ENCODE measurements at regions not wholly inside any gene's neighbourhood (a gene's known extent, or its start where the extent isn't known, plus 50 kb on each side); places are given as distances from the start of the nearest gene placed in this dataset.
A peak's percentile ranks its signal among the peaks of the same experiment; 100 is the strongest.

DNA sequence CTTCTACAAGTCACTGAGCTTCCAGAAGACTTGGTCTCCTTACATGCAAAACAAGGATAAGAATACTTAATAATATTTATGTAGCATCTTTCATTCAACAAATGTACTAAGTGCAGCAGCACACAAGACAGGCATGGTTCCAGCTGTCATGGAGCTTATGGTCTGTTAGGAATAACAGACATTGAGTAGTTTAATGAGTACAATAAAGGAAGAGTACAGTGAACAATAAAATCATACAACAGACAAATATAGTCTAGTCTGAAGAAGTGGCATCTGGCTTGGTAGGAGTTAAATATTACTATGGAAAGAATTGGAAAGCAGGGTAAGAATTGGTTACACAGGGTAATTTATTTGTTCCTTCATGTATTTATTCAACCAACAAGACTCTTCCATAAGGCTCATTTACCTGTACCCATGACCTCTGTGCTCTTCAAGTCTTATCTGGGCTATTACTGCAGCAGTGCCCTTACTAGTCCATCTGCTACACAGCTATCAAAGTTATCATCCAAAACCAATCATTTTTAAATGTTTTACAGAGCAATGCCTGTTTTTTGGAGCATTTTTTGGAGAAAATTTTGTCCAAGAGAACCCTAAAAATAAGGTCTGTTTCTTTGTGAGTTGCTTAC, 101.1 kb upstream of the RPL34 start:
- Histone ChIP-seq H3K4me3 (no peak overlapping the region), H3K36me3 (no peaks in the 10 kb centered on the region), H3K27ac (replicated peaks) (no peak overlapping the region), H3K4me1 (no peaks in the 10 kb centered on the region), H3K27me3 (ENCODE audit: low read depth) (peaks cover 33% of the 10 kb centered on the region), H3K9me3 (replicated peaks) (no peaks in the 10 kb centered on the region)
- intact Hi-C loops (cut with micrococcal nuclease): no loop called here
- DNase-seq: no peak
- TF ChIP-seq, protein P1, sequence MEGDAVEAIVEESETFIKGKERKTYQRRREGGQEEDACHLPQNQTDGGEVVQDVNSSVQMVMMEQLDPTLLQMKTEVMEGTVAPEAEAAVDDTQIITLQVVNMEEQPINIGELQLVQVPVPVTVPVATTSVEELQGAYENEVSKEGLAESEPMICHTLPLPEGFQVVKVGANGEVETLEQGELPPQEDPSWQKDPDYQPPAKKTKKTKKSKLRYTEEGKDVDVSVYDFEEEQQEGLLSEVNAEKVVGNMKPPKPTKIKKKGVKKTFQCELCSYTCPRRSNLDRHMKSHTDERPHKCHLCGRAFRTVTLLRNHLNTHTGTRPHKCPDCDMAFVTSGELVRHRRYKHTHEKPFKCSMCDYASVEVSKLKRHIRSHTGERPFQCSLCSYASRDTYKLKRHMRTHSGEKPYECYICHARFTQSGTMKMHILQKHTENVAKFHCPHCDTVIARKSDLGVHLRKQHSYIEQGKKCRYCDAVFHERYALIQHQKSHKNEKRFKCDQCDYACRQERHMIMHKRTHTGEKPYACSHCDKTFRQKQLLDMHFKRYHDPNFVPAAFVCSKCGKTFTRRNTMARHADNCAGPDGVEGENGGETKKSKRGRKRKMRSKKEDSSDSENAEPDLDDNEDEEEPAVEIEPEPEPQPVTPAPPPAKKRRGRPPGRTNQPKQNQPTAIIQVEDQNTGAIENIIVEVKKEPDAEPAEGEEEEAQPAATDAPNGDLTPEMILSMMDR (IDR thresholded peaks at IDR 0.05; ENCODE audit: borderline replicate concordance): no peak

DNA sequence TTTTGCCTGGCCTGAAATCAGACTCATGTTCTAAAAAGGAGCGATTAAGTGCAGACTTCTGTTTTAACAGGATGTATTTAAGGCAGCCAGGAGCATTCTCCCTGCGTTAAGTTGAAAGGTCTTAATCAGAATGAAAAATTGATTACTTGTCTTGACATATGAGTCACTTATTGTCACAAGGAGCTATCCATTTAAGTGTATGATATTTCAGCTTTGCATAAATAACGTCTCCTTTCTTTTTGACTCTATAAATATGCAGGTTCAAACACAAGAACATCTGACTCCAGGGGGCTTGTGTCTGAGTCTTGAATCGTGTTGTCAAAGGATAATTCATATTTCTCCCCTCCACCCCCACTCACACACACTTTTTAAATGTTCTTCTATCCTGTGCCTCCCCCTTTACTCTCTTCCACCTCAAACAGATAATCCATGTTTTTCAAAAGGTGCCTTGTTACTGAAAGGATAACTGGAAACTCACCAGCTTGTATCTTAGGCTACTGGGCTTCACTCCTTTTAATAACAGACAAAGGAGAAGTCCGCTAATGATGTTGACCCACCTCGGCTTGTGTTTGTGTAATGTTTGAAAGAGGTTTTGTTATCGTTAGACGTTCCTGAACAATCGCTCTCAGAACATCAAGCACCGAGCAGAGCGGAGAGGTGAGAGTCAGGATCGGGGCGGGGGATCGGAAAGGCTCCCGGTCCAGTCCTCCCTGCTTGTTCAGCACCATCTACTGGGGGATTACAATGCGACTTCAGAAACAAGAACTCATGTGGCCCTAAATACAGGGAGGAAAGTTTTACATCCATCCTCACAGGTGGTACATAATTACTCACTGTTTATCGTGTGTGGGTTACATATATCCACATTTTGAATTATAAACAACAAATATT, 107.5 kb upstream of the RPL34 start:
- intact Hi-C loops (cut with micrococcal nuclease): no loop called here
- Histone ChIP-seq H3K27ac (replicated peaks) (no peak overlapping the region), H3K36me3 (no peaks in the 10 kb centered on the region), H3K4me1 (no peaks in the 10 kb centered on the region), H3K4me3 (no peak overlapping the region), H3K27me3 (ENCODE audit: low read depth) (peaks cover 72% of the 10 kb centered on the region), H3K9me3 (replicated peaks) (peaks cover 11% of the 10 kb centered on the region)
- peak; percentile 14 for DNase-seq
- TF ChIP-seq, protein P1 (IDR thresholded peaks at IDR 0.05; ENCODE audit: borderline replicate concordance): peak; percentile 59

DNA sequence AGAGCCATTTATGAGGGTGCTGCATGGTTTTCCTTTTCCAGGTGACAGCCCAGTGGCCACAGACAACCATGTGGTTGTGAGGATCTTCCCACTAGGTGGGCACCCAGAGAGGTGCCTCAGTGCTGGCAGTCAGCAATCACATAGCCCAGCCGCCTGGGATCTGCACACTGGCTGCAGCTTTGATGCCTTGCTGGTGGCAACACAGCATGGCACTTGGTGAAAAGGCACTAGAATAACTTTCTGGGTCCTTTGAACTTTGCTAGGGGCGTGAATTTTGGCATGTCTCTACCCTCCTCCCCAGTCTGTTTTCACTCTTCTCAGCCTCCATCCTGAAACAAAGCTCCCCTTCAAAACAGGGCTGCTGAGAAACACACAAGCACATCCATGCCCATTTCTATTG, 108.8 kb upstream of the RPL34 start:
- Histone ChIP-seq H3K36me3 (no peaks in the 10 kb centered on the region), H3K27ac (replicated peaks) (no peak overlapping the region), H3K4me3 (no peak overlapping the region), H3K27me3 (ENCODE audit: low read depth) (peaks cover 62% of the 10 kb centered on the region), H3K9me3 (replicated peaks) (peaks cover 21% of the 10 kb centered on the region), H3K4me1 (no peaks in the 10 kb centered on the region)
- DNase-seq: no peak
- intact Hi-C loops (cut with micrococcal nuclease): no loop called here
- TF ChIP-seq, protein P1 (IDR thresholded peaks at IDR 0.05; ENCODE audit: borderline replicate concordance): no peak

DNA sequence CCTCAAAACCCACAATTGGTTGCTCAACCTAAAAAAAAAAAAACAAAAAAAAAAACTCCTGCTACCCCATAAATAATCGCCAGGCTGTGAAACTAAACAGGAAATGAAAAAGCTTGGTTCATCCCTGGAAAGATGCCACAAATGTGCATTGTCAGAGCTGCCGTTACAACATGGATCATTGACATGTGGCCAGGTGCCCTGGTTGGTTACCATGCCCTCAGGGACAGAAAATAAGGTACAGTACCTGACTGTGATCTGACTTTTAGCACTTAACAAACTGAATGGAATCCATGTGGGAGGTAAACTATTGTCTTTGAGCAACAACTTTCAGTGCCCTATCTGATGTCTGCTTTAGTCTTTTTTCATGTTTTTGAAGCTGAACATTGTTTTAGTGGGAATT, 118.0 kb upstream of the RPL34 start:
- TF ChIP-seq, protein P1 (IDR thresholded peaks at IDR 0.05; ENCODE audit: borderline replicate concordance): no peak
- DNase-seq: no peak
- Histone ChIP-seq H3K36me3 (no peaks in the 10 kb centered on the region), H3K27ac (replicated peaks) (no peak overlapping the region), H3K4me1 (no peaks in the 10 kb centered on the region), H3K9me3 (replicated peaks) (peaks cover 20% of the 10 kb centered on the region), H3K4me3 (no peak overlapping the region), H3K27me3 (ENCODE audit: low read depth) (no peaks in the 10 kb centered on the region)
- intact Hi-C loops (cut with micrococcal nuclease): no loop called here

DNA sequence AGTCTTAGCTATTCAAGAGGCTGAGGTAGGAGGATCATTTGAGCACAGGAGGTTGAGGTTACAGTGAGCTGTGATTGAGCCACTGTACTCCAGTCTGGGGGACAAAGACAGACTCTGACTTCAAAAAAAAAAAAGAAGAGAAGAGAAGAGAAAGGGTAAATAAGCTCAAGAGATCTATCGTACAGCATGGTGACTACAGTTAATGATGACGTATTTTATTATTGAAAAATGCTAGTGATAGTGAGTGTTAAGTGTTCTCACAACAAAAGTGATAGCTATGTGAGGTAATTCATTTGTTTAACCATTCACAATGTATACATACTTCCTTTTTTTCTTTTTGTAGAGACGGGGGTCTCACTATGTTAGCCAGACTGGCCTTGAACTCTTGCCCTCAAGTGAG, 121.5 kb upstream of the RPL34 start:
- no peak for DNase-seq
- intact Hi-C loops (cut with micrococcal nuclease): no loop called here
- Histone ChIP-seq H3K27me3 (ENCODE audit: low read depth) (no peaks in the 10 kb centered on the region), H3K4me3 (no peak overlapping the region), H3K36me3 (no peaks in the 10 kb centered on the region), H3K27ac (replicated peaks) (no peak overlapping the region), H3K9me3 (replicated peaks) (peaks cover 42% of the 10 kb centered on the region), H3K4me1 (no peaks in the 10 kb centered on the region)
- TF ChIP-seq, protein P1 (IDR thresholded peaks at IDR 0.05; ENCODE audit: borderline replicate concordance): no peak

All from left ventricle myocardium inferior (tissue), 1 donor.